GM21390 (cell line): ENCODE measurements at regions not wholly inside any gene's neighbourhood (a gene's known extent, or its start where the extent isn't known, plus 50 kb on each side); places are given as distances from the start of the nearest gene placed in this dataset.
"Not testable (repeated sequence)": the region's sequence is repeated elsewhere in the genome, so short reads cannot be mapped to it uniquely, and the experiment has no call there.

Experiments
- ATAC-seq: cut with Tn5 transposase; IDR thresholded peaks from one replicate; pipeline ENCODE4 v1.9.1; 2021; ENCODE audit not compliant: unreplicated experiment

- no peak for ATAC-seq
These were observed 368.8 kb downstream of the TMEM121 start for GRCh38 chr14:105894978-105895881.

- ATAC-seq: not testable (repeated sequence)
These were observed 369.8 kb downstream of the TMEM121 start for GRCh38 chr14:105896206-105896605.

DNA sequence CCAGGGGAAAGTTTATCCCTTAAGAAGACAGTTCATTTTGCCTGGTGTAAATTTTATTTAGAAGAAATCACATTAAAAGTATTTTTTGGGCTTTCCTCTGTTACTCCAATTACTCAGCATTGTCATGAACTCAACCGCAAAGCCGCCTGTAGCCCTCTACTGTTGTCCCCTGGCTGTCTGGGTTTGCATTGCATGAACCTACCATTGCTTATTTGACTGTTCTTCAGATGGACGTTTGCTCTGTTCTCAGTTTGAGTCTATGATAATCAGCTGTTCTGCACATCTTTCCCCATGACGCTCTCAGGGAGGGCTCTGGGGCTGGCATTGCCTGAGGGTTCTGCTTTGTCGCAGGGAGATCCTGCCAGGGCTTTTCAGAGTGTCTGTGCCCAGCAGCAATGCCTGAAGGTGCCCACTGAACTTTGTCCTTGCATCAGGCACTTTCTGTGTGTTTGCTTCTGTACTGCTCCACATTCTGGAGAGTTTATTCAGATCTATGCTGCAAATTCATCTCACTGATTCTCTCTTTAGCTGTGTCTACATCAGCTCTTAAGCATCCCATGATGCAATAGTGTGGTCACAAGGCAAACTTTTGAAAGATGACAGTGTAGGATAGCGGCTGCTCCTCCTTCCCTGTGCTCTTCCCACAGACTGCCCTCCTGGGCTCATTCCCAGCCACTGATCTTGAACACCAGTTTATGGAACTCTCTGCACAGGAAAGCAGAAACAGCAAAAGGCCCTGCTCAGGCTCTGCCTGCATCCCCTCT, 370.8 kb downstream of the TMEM121 start:
- ATAC-seq: not testable (repeated sequence)

- no peak for ATAC-seq
These were observed 371.3 kb downstream of the TMEM121 start for GRCh38 chr14:105897725-105898113.

DNA sequence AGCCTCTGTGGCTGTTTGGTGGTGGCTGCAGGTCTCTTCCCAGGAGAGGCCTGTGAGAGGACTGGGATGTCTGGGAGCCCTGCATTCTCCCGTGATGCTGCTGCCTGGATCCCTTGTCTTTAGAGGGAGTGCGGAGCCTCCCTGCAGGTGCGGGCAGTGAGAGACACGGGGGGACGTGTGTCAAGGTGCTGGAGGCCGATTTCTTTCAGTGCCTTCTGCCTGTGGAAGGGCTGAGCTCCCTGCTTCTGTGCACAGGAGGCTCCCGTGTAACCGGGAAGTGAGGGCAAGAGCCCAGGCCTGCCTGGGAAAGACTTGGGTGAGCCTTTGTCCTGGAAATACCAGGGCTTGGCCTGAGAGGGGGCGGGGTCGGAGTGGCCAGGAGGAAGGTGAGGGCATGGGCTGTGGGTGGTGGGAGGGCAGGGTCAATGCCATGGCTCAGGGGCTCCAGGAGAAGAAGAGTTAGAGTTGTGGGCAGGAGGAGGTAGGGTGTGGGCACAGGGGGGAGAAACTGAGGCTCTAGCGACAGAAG, 372.2 kb downstream of the TMEM121 start:
- no peak for ATAC-seq

DNA sequence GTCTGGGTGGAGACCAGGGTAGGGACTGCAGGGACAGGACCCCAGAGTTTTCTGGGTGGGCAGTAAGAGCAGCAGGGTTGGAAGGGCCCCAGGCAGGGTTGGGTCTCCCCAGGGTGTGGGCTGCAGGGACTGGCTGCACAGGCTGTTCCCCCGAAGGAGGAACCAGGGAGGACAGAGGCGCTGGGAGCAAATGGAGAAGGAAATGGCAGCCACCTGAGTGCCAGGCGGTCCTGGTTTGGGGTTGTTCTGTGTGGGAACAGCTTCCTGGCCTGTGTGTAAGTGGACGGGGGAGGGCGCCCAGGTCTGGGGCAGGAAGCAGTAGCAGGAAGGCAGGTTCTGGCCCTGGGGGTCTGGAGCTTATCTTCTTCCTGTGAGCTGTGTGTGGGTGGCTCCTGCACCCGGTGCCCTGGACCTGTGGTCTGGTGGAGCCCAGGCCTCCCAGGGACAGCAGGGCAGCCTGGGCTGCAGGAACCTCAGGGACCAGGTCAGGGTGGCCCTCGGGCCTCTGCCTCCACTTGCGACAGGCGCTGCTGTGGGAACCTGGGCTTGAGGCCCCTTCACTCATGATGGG, 372.8 kb downstream of the TMEM121 start:
- no peak for ATAC-seq

DNA sequence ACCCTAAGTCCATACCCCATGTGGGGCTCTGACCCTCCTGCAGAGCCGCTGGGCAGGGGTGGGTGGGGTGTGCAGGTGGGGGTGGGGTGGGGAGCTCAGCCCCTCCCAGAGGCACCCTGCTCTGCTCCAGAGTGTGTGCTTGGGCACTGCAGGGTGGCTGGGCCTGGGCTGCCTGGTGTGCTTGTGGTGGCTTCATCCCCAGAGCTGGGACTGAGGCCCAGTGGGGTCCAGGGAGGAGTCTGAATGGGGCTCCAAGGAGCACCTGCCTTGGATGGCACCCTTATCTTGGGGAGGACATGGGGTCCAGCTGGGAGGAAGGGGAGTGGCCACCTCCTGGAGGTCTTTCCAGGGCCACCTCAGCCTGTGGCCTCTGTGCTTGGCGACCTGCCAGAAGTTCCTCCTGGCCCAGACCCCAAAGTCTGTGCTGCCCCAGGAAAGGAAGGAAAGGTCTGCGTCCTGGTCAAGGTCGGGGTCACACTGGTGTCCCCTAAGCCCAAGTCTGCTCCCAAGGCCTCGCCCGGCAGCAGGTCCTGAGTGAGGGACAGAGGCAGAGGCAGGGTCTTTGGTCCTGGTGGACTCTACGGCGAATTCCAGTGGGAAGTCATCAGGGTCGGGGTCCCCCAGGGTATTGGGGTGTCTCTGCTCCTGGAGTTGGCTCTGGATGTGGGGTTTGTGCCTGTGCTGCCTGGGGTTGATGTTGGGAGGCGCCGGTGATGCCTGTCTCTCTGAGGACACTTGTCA, 373.4 kb downstream of the TMEM121 start:
- no peak for ATAC-seq

DNA sequence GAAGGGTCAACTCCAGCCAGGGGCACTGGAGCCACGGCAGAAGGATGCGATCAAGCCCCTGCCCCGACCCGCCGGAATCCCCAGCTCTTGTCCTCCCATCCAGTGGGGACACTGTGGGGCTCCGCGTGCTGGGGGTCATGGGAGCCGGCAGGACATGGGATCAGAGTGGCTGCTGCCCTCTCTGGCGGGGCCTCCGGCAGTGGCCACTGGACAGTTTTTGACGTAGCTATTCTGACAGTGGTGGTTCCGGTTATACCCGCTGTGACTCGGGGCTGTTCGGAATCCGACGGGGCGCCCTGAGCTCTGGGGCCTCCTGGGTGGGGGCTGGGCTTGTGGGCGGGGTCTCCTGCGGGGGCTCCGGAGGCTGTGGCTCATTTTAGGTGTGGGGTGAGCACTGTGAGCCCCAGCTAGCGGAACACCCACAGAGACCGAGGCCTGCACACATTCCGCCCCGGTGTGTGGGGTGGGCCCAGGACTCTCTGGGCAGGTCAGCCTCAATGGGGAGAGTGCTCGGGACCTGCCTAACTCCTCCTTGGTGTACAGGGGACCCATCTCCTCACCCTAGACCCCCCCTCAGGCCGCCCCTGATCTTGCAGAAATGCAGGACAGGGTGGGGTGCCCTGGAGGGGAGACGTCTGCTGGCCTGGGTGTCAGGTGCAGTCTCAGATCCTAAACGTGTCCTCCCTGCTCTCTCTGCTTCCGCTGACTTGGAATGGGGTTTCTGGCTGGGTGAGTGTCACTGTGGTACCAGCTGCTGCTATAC, 374.2 kb downstream of the TMEM121 start:
- no peak for ATAC-seq

DNA sequence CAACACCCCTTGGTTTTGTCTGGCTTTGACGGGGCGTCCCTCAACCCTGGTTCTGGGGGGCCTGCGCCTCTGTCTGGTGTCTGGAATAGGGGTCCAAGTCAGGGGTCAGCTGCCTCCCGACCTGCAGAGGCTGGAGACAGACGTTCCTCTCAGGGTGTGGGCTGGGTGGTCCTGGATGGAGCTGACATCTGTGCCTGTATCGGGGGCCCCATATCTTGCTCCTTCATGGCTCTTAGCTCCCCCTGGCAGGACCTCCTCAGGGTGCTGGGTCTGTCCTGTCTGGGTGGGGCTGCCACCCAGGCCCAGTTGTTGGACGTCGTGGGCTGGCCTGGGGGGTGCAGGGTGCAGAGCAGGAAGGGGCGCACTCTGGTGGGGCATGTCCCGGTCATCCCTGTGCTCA, 374.8 kb downstream of the TMEM121 start:
- ATAC-seq: no peak

DNA sequence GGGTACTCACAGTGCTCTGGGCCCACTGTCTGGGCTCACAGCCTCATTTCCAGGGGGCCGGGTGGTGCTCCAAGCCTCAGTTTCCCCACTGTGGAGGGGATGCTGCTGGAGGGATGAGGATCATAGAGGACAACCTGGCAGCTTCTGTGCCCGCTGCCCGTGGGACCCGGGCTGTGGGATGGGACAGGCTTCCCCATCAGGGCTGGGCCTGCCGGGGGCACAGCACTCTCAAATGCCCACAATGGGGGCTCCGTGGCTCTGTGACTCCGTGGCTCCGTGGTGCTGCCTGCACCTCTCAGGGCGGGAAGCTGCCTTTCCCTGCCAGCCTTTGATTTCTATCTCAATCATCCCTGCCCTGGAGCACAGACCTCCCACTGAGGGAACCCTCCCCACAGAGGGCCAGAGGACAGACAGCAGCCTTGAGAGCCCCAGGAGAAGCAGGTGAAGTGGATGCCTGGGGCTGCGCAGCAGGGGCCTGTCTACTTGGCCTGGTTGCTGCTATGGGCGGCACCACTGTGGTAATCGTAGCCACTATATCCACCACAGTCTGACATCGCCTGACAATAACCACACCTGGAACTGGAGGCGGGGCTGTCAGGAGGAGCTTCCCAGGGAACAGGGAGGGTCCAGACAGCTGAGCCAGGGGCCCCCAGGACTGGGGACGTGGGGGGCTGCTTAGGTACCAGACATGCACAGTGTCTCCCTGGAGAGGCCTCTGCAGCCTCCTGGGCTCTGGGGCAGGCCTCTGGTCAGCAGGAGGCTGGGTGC, 375.9 kb downstream of the TMEM121 start:
- no peak for ATAC-seq

- not testable (repeated sequence) for ATAC-seq
These were observed 376.4 kb downstream of the TMEM121 start for GRCh38 chr14:105902899-105903165.

DNA sequence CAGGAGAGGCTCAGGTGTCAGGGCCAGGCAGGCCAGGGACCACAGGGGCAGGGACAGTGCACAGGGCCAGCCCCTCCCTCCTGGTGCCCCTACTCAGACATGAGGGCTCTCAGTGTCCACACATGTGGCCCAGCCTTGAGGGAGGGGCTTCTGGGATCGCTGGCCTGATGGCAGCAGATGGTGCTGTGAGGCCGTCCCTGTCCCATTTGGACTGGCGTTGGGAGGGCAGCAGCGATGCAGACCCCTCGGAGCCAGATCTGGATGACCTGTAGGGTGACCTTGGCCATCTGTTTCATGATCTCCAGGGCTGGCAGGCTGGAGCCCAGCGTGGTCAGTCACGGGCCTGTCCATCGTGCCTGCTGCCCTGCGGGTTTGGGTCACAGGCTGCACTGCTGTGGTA, 377.6 kb downstream of the TMEM121 start:
- no peak for ATAC-seq

- no peak for ATAC-seq
These were observed 378.0 kb downstream of the TMEM121 start for GRCh38 chr14:105904379-105904778.

DNA sequence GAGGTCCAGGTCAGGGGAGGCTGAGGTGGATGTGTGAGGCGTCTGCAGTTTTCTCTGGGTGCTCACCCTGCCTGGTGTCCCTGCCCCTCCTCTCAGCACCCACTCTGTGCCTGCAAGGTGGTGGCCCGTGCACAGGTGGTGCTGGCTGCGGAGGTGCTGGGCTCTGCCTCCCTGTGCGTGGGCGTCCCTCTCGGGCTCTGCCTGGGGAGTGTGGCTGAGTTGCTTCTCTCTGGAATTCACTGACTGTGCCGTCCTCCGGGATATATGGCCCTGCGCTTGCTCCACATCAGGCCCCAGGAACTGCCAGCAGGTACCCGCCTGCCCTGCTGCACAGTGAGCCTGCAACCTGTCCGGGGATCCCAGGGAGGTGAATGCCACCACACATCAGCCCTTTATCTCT, 379.1 kb downstream of the TMEM121 start:
- ATAC-seq: no peak

DNA sequence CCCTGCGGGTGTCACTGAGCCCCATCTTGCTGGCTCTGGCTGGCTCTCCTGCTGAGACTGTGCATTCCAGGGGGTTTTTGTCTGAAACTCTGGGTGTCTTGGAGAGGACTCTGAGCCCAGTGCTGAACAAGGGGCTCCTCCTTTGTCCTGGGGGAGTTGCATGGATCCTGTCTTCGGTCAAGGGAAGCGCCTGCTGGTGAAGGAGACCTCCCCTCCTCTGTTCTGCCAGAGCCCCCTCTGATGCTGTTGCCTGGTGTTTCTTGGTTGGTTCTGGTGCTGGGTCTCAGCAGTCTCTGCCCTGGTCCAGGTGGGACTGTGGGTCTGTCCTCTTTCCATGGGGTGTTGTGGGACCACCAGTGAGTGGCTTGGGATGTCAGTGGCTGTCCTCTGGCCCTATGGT, 380.9 kb downstream of the TMEM121 start:
- no peak for ATAC-seq

GRCh38 chr14:105908006-105908405, 381.6 kb downstream of the TMEM121 start:
- ATAC-seq: no peak

GRCh38 chr14:105908481-105908911, 382.1 kb downstream of the TMEM121 start:
- peak; percentile 49 for ATAC-seq

DNA sequence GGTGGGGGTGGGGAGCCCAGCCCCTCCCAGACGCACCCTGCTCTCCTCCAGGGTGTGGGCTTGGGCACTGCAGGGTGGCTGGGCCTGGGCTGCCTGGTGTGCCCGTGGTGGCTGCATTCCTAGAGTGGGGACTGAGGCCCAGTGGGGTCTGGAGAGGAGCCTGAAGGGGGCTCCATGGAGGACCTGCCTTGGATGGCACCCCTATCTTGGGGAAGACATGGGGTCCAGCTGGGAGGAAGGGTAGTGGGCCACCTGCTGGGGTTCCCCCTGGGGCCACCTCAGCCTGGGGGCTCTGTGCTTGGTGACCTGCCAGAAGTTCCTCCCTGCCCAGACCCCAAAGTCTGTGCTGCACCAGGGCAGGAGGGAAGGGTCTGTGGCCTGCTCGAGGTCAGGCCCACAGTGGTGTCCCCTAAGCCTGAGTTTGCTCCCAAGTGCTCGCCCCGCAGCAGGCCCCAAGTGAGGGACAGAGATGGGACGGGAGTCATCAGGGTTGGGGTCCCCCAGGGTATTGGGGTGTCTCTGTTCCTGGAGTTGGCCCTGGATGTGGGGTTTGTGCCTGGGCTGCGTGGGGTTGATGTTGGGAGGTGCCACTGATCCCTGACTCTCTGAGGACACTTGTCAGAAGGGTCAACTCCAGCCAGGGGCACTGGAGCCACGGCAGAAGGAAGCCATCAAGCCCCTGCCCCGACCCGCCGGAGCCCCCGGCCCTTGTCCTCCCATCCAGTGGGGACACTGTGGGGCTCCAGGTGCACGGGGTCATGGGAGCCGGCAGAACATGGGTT, 382.9 kb downstream of the TMEM121 start:
- ATAC-seq: no peak

DNA sequence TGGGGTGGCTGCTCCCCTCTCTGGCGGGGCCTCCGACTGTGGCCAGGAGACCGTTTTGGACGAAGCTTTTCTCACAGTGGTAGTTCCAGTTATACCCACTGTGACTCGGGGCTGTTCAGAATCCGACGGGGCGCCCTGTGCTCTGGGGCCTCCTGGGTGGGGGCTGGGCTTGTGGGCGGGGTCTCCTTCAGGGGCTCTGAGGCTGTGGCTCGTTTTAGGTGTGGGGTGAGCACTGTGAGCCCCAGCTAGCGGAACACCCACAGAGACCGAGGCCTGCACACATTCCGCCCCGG, 383.4 kb downstream of the TMEM121 start:
- not testable (repeated sequence) for ATAC-seq
